ENCODE measurements at regions not wholly inside any gene's neighbourhood (a gene's known extent, or its start where the extent isn't known, plus 50 kb on each side); places are given as distances from the start of the nearest gene placed in this dataset.

DNA sequence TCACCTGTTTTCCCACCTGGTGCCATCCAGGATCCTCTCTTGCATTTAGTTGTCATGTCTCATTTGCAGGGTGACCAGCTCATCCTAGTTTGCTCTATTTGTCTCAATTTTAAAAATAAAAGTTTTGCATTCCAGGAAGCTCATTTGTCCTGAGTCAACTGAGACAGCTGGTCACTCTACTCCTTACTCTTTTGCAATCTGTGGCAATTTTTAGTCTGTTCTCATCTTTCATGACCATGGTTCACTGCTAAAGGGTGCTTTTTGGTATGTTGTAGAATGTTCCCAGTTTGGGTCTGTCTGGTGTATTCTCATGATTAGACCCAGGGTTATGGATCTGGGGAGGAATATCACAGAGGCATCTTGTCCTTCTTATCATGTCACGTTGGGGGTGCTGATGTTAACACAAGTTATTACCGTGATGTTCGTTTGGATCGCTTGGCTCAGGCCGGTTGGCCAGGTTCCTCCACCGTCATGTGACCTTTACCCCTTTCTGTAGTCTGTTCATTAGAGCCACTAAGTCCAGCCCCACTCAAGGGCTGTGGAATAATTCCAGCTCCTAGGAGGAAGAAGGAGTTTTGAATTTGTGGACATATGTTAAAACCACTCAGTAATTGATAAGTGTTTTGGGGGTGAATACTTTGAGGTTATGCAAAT lies 103.3 kb upstream of the IGFBP3 start:
- TF ChIP-seq TAF1 (IDR thresholded peaks at IDR 0.05; ENCODE audit: borderline replicate concordance, insufficient read depth, low read length), result no peak
- no peak for TF ChIP-seq SIN3A (IDR thresholded peaks at IDR 0.05; ENCODE audit: borderline replicate concordance, insufficient read depth, low read length)
- TF ChIP-seq FOXP2 (optimal IDR thresholded peaks at IDR 0.05; ENCODE audit: borderline replicate concordance, extremely low read depth, extremely low read length, insufficient read depth), result no peak
